HG03280 (cell line): ENCODE measurements at regions not wholly inside any gene's neighbourhood (a gene's known extent, or its start where the extent isn't known, plus 50 kb on each side); places are given as distances from the start of the nearest gene placed in this dataset.
A peak's percentile ranks its signal among the peaks of the same experiment; 100 is the strongest.
"Not testable (repeated sequence)": the region's sequence is repeated elsewhere in the genome, so short reads cannot be mapped to it uniquely, and the experiment has no call there.

ENCODE experiments used
- ATAC-seq: cut with Tn5 transposase; IDR thresholded peaks from one replicate; pipeline ENCODE4 v1.9.1; 2021; ENCODE audit warnings: mild to moderate bottlenecking, moderate library complexity; ENCODE audit not compliant: unreplicated experiment

- no peak for ATAC-seq
Observed at GRCh38 chr14:47949006-47949405, 273.6 kb upstream of the MDGA2 start.

- ATAC-seq = no peak
Observed at GRCh38 chr14:47935332-47935731, 259.9 kb upstream of the MDGA2 start.

GRCh38 chr14:47929334-47929733 is 253.9 kb upstream of the MDGA2 start:
- ATAC-seq = peak; percentile 64

GRCh38 chr14:47921133-47921532 is 245.7 kb upstream of the MDGA2 start:
- ATAC-seq = no peak

- no peak for ATAC-seq
Observed at GRCh38 chr14:47919997-47920396, 244.6 kb upstream of the MDGA2 start.

- no peak for ATAC-seq
Observed at GRCh38 chr14:47919334-47919846, 244.0 kb upstream of the MDGA2 start.

GRCh38 chr14:47917344-47917954 is 242.0 kb upstream of the MDGA2 start:
- ATAC-seq = no peak

- ATAC-seq = not testable (repeated sequence)
Observed at GRCh38 chr14:47901141-47901540, 225.7 kb upstream of the MDGA2 start.

GRCh38 chr14:47899685-47900084 is 224.3 kb upstream of the MDGA2 start:
- ATAC-seq = no peak

GRCh38 chr14:47874350-47874749 is 198.9 kb upstream of the MDGA2 start:
- no peak for ATAC-seq

- ATAC-seq = no peak
Observed at GRCh38 chr14:47872588-47872987, 197.2 kb upstream of the MDGA2 start.

- ATAC-seq = no peak
Observed at GRCh38 chr14:47863441-47863840, 188.0 kb upstream of the MDGA2 start.

GRCh38 chr14:47857646-47858045 is 182.2 kb upstream of the MDGA2 start:
- ATAC-seq = no peak

- ATAC-seq = no peak
Observed at GRCh38 chr14:47852278-47852677, 176.9 kb upstream of the MDGA2 start.

- ATAC-seq = no peak
Observed at GRCh38 chr14:47846008-47846407, 170.6 kb upstream of the MDGA2 start.

- ATAC-seq = no peak
Observed at GRCh38 chr14:47843236-47843635, 167.8 kb upstream of the MDGA2 start.

GRCh38 chr14:47833011-47833410 is 157.6 kb upstream of the MDGA2 start:
- ATAC-seq = no peak

GRCh38 chr14:47826809-47827208 is 151.4 kb upstream of the MDGA2 start:
- no peak for ATAC-seq

GRCh38 chr14:47822326-47822725 is 146.9 kb upstream of the MDGA2 start:
- ATAC-seq = no peak

GRCh38 chr14:47821135-47821534 is 145.7 kb upstream of the MDGA2 start:
- ATAC-seq = no peak

GRCh38 chr14:47790477-47790876 is 115.1 kb upstream of the MDGA2 start:
- ATAC-seq = no peak

- ATAC-seq = no peak
Observed at GRCh38 chr14:47785058-47785457, 109.7 kb upstream of the MDGA2 start.

- no peak for ATAC-seq
Observed at GRCh38 chr14:47778631-47779030, 103.2 kb upstream of the MDGA2 start.
